ENCODE measurements at regions not wholly inside any gene's neighbourhood (a gene's known extent, or its start where the extent isn't known, plus 50 kb on each side); places are given as distances from the start of the nearest gene placed in this dataset.

- no TSS peak for BruUV-seq (replicated peaks)
- no peak for DNase-seq (ENCODE audit: unreplicated experiment)
- intact Hi-C loops (cut with micrococcal nuclease), result no loop called here
- Mint-ChIP-seq H3K27me3 (ENCODE audit: insufficient read depth, unreplicated experiment) (no peaks in the 10 kb centered on the region), H3K36me3 (ENCODE audit: insufficient read depth, unreplicated experiment) (no peaks in the 10 kb centered on the region), H3K4me3 (ENCODE audit: unreplicated experiment) (no peak overlapping the region), H3K9me3 (ENCODE audit: unreplicated experiment) (no peaks in the 10 kb centered on the region), H3K4me1 (ENCODE audit: insufficient read depth, unreplicated experiment) (no peaks in the 10 kb centered on the region), H3K27ac (ENCODE audit: low read depth, unreplicated experiment) (no peak overlapping the region)
- TF ChIP-seq, protein P1, sequence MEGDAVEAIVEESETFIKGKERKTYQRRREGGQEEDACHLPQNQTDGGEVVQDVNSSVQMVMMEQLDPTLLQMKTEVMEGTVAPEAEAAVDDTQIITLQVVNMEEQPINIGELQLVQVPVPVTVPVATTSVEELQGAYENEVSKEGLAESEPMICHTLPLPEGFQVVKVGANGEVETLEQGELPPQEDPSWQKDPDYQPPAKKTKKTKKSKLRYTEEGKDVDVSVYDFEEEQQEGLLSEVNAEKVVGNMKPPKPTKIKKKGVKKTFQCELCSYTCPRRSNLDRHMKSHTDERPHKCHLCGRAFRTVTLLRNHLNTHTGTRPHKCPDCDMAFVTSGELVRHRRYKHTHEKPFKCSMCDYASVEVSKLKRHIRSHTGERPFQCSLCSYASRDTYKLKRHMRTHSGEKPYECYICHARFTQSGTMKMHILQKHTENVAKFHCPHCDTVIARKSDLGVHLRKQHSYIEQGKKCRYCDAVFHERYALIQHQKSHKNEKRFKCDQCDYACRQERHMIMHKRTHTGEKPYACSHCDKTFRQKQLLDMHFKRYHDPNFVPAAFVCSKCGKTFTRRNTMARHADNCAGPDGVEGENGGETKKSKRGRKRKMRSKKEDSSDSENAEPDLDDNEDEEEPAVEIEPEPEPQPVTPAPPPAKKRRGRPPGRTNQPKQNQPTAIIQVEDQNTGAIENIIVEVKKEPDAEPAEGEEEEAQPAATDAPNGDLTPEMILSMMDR (IDR thresholded peaks at IDR 0.05; ENCODE audit: unreplicated experiment), result no peak
- ChIA-PET CTCF (interaction anchor here (1.1 kb wide), 1 partner anchor 23 kb away, joined by 4 read pairs; no protein-coding TSS in a partner anchor), POLR2A (no interaction called here)
These were observed 431.9 kb downstream of the ADAMTS20 start for GRCh38 chr12:43120150-43120549.

GRCh38 chr12:43118881-43119280 lies 433.1 kb downstream of the ADAMTS20 start:
- ChIA-PET CTCF (no interaction called here), POLR2A (interaction anchor here (1.0 to 1.2 kb wide), 2 partner anchors 40 to 83 kb away, joined by 3 to 5 read pairs; no protein-coding TSS in a partner anchor)
- H3K4me3 Mint-ChIP-seq (ENCODE audit: unreplicated experiment), result no peak overlapping the region
- TF ChIP-seq, protein P1 (IDR thresholded peaks at IDR 0.05; ENCODE audit: unreplicated experiment), result no peak
- BruUV-seq (replicated peaks), result no TSS peak
- no peak for DNase-seq (ENCODE audit: unreplicated experiment)
- intact Hi-C loops (cut with micrococcal nuclease), result no loop called here
- H3K27me3 Mint-ChIP-seq (ENCODE audit: insufficient read depth, unreplicated experiment), result no peaks in the 10 kb centered on the region
- H3K36me3 Mint-ChIP-seq (ENCODE audit: insufficient read depth, unreplicated experiment), result no peaks in the 10 kb centered on the region
- no peaks in the 10 kb centered on the region for H3K9me3 Mint-ChIP-seq (ENCODE audit: unreplicated experiment)
- no peaks in the 10 kb centered on the region for H3K4me1 Mint-ChIP-seq (ENCODE audit: insufficient read depth, unreplicated experiment)
- H3K27ac Mint-ChIP-seq (ENCODE audit: low read depth, unreplicated experiment), result no peak overlapping the region

GRCh38 chr12:43118234-43118633 lies 433.8 kb downstream of the ADAMTS20 start:
- no peak for DNase-seq (ENCODE audit: unreplicated experiment)
- Mint-ChIP-seq H3K27ac (ENCODE audit: low read depth, unreplicated experiment) (no peak overlapping the region), H3K4me3 (ENCODE audit: unreplicated experiment) (no peak overlapping the region), H3K9me3 (ENCODE audit: unreplicated experiment) (no peaks in the 10 kb centered on the region), H3K36me3 (ENCODE audit: insufficient read depth, unreplicated experiment) (no peaks in the 10 kb centered on the region), H3K4me1 (ENCODE audit: insufficient read depth, unreplicated experiment) (no peaks in the 10 kb centered on the region), H3K27me3 (ENCODE audit: insufficient read depth, unreplicated experiment) (no peaks in the 10 kb centered on the region)
- intact Hi-C loops (cut with micrococcal nuclease), result no loop called here
- POLR2A ChIA-PET, result interaction anchor here (0.7 to 1.2 kb wide), 2 partner anchors 17 to 84 kb away, joined by 3 read pairs; no protein-coding TSS in a partner anchor
- no TSS peak for BruUV-seq (replicated peaks)
- CTCF ChIA-PET, result interaction anchor here (0.9 kb wide), 1 partner anchor 164 kb away, joined by 3 read pairs; no protein-coding TSS in a partner anchor
- TF ChIP-seq, protein P1 (IDR thresholded peaks at IDR 0.05; ENCODE audit: unreplicated experiment), result no peak

GRCh38 chr12:43117226-43117930 lies 434.6 kb downstream of the ADAMTS20 start:
- Mint-ChIP-seq H3K9me3 (ENCODE audit: unreplicated experiment) (no peaks in the 10 kb centered on the region), H3K27ac (ENCODE audit: low read depth, unreplicated experiment) (no peak overlapping the region), H3K36me3 (ENCODE audit: insufficient read depth, unreplicated experiment) (no peaks in the 10 kb centered on the region), H3K27me3 (ENCODE audit: insufficient read depth, unreplicated experiment) (no peaks in the 10 kb centered on the region), H3K4me3 (ENCODE audit: unreplicated experiment) (no peak overlapping the region), H3K4me1 (ENCODE audit: insufficient read depth, unreplicated experiment) (no peaks in the 10 kb centered on the region)
- intact Hi-C loops (cut with micrococcal nuclease), result no loop called here
- ChIA-PET CTCF (interaction anchor here (0.6 to 0.9 kb wide), 3 partner anchors 165 to 530 kb away, joined by 3 read pairs; no protein-coding TSS in a partner anchor), POLR2A (interaction anchor here (0.7 kb wide), 1 partner anchor 18 kb away, joined by 3 read pairs; no protein-coding TSS in a partner anchor)
- no TSS peak for BruUV-seq (replicated peaks)
- DNase-seq (ENCODE audit: unreplicated experiment), result no peak
- TF ChIP-seq, protein P1 (IDR thresholded peaks at IDR 0.05; ENCODE audit: unreplicated experiment), result no peak
